HepG2 (cell line): ENCODE measurements at regions not wholly inside any gene's neighbourhood (a gene's known extent, or its start where the extent isn't known, plus 50 kb on each side); places are given as distances from the start of the nearest gene placed in this dataset.

ENCODE experiments used
- CHD2 ChIP-seq: IDR thresholded peaks from 2 replicates; pipeline ENCODE4 v1.6.1; 2011; ENCODE audit warnings: low read depth, low read length, improper control_type of control experiment
- CTCF ChIP-seq: sonication (generic); formaldehyde crosslinking; IDR thresholded peaks from 2 replicates; pipeline ENCODE4 v1.5.0; 2020; ENCODE audit warnings: mild to moderate bottlenecking, missing genetic modification reagents, moderate library complexity
- JUN ChIP-seq: sonication (generic); formaldehyde crosslinking; IDR thresholded peaks from 2 replicates; pipeline ENCODE4 v1.4.0; 2020; ENCODE audit warnings: mild to moderate bottlenecking, missing genetic modification reagents
- MXI1 ChIP-seq: IDR thresholded peaks from 3 replicates; pipeline ENCODE4 v1.6.1; 2012; ENCODE audit warnings: low read depth, low read length, inconsistent platforms, borderline replicate concordance
- PHF20 ChIP-seq: sonication (generic); formaldehyde crosslinking; IDR thresholded peaks from 2 replicates; pipeline ENCODE4 v1.5.0; 2020; ENCODE audit warnings: mild to moderate bottlenecking, missing genetic modification reagents
- SP4 ChIP-seq: sonication (generic); formaldehyde crosslinking; IDR thresholded peaks from 2 replicates; pipeline ENCODE4 v1.8.1; 2023; ENCODE audit warnings: mild to moderate bottlenecking, missing genetic modification reagents
- ZBTB20 ChIP-seq: sonication (generic); formaldehyde crosslinking; IDR thresholded peaks from 2 replicates; pipeline ENCODE4 v1.8.1; 2023; ENCODE audit warnings: missing genetic modification reagents, low read depth, mild to moderate bottlenecking, borderline replicate concordance
- ZFP41 ChIP-seq: sonication (generic); formaldehyde crosslinking; IDR thresholded peaks from 2 replicates; pipeline ENCODE4 v1.4.0; 2020; ENCODE audit warnings: mild to moderate bottlenecking, missing genetic modification reagents, borderline replicate concordance
- ZNF12 ChIP-seq: sonication (generic); formaldehyde crosslinking; IDR thresholded peaks from 2 replicates; pipeline ENCODE4 v1.5.0; 2020; ENCODE audit warnings: missing genetic modification reagents
- ZNF292 ChIP-seq: sonication (generic); formaldehyde crosslinking; IDR thresholded peaks from 2 replicates; pipeline ENCODE4 v1.8.1; 2022; ENCODE audit warnings: mild to moderate bottlenecking, low read depth, missing genetic modification reagents, borderline replicate concordance
- ZNF558 ChIP-seq: sonication (generic); formaldehyde crosslinking; IDR thresholded peaks from 2 replicates; pipeline ENCODE4 v1.9.0; 2022; ENCODE audit warnings: mild to moderate bottlenecking, missing genetic modification reagents, borderline replicate concordance
- ZNF749 ChIP-seq: sonication (generic); formaldehyde crosslinking; IDR thresholded peaks from 2 replicates; pipeline ENCODE4 v1.8.0; 2022; ENCODE audit warnings: mild to moderate bottlenecking, missing genetic modification reagents, moderate library complexity, borderline replicate concordance

- TF ChIP-seq SP4 (CRISPR knock-in tag), result no peak
- TF ChIP-seq ZNF749 (CRISPR knock-in tag), result no peak
- TF ChIP-seq ZNF558, result no peak
- no peak for TF ChIP-seq PHF20 (CRISPR knock-in tag)
- TF ChIP-seq CHD2, result no peak
- TF ChIP-seq CTCF, result no peak
- TF ChIP-seq MXI1, result no peak
- no peak for TF ChIP-seq ZNF12 (CRISPR knock-in tag)
- TF ChIP-seq JUN (CRISPR knock-in tag), result no peak
- no peak for TF ChIP-seq ZFP41 (CRISPR knock-in tag)
- TF ChIP-seq ZBTB20 (CRISPR knock-in tag), result no peak
- no peak for TF ChIP-seq ZNF292 (CRISPR knock-in tag)
Measured at GRCh38 chr13:73809561-73809960, 324.6 kb downstream of the KLF12 start.
